SH-SY5Y (cell line): ENCODE measurements at regions not wholly inside any gene's neighbourhood (a gene's known extent, or its start where the extent isn't known, plus 50 kb on each side); places are given as distances from the start of the nearest gene placed in this dataset.

Experiments used
- GATA2 ChIP-seq: IDR thresholded peaks from 2 replicates; pipeline ENCODE4 v1.6.1; 2011; ENCODE audit warnings: mild to moderate bottlenecking, low read depth, low read length
- GATA3 ChIP-seq: IDR thresholded peaks from 2 replicates; pipeline ENCODE4 v1.6.1; 2011; ENCODE audit warnings: low read depth, mild to moderate bottlenecking, low read length, moderate library complexity

- TF ChIP-seq GATA2 = no peak
- no peak for TF ChIP-seq GATA3
Measured at GRCh38 chr1:199776768-199777497, 250.6 kb upstream of the NR5A2 start.
